ENCODE measurements at regions not wholly inside any gene's neighbourhood (a gene's known extent, or its start where the extent isn't known, plus 50 kb on each side); places are given as distances from the start of the nearest gene placed in this dataset.

GRCh38 chr12:59839514-59839913 lies 243.7 kb downstream of the SLC16A7 start:
- peak in 1 of 2 donors; percentile 51 for DNase-seq

GRCh38 chr12:59843260-59843843 lies 247.5 kb downstream of the SLC16A7 start:
- DNase-seq = no peak

- no peak for DNase-seq
Measured at GRCh38 chr12:59844750-59845149, 248.9 kb downstream of the SLC16A7 start.

- no peak for DNase-seq
Measured at GRCh38 chr12:59845293-59845692, 249.5 kb downstream of the SLC16A7 start.

GRCh38 chr12:59847127-59847526 lies 251.3 kb downstream of the SLC16A7 start:
- DNase-seq = no peak

- no peak for DNase-seq
Measured at GRCh38 chr12:59850268-59850667, 254.4 kb downstream of the SLC16A7 start.

- DNase-seq = no peak
Measured at GRCh38 chr12:59858508-59859170, 262.8 kb downstream of the SLC16A7 start.

GRCh38 chr12:59859171-59859510 lies 263.3 kb downstream of the SLC16A7 start:
- DNase-seq = no peak

- no peak for DNase-seq
Measured at GRCh38 chr12:59861635-59862034, 265.8 kb downstream of the SLC16A7 start.

- no peak for DNase-seq
Measured at GRCh38 chr12:59867055-59867454, 271.2 kb downstream of the SLC16A7 start.

- no peak for DNase-seq
Measured at GRCh38 chr12:59867689-59868088, 271.9 kb downstream of the SLC16A7 start.

GRCh38 chr12:59871779-59872178 lies 275.9 kb downstream of the SLC16A7 start:
- DNase-seq = no peak

- no peak for DNase-seq
Measured at GRCh38 chr12:59873136-59873535, 277.3 kb downstream of the SLC16A7 start.

- no peak for DNase-seq
Measured at GRCh38 chr12:59874781-59875180, 279.0 kb downstream of the SLC16A7 start.

GRCh38 chr12:59886131-59886733 lies 290.4 kb downstream of the SLC16A7 start:
- no peak for DNase-seq

GRCh38 chr12:59887178-59887577 lies 291.3 kb downstream of the SLC16A7 start:
- DNase-seq = no peak

- no peak for DNase-seq
Measured at GRCh38 chr12:59890896-59891579, 295.2 kb downstream of the SLC16A7 start.

GRCh38 chr12:59895166-59895775 lies 299.4 kb downstream of the SLC16A7 start:
- no peak for DNase-seq

- no peak for DNase-seq
Measured at GRCh38 chr12:59904874-59905521, 309.2 kb downstream of the SLC16A7 start.

- no peak for DNase-seq
Measured at GRCh38 chr12:59911516-59911915, 315.7 kb downstream of the SLC16A7 start.

GRCh38 chr12:59916988-59917387 lies 321.2 kb downstream of the SLC16A7 start:
- DNase-seq = no peak

- no peak for DNase-seq
Measured at GRCh38 chr12:59927032-59927431, 331.2 kb downstream of the SLC16A7 start.

- no peak for DNase-seq
Measured at GRCh38 chr12:59928416-59928815, 332.6 kb downstream of the SLC16A7 start.
